GM12892 (cell line): ENCODE measurements at regions not wholly inside any gene's neighbourhood (a gene's known extent, or its start where the extent isn't known, plus 50 kb on each side); places are given as distances from the start of the nearest gene placed in this dataset.

ENCODE experiments used
- POLR2A ChIP-seq: IDR thresholded peaks from 2 replicates; pipeline ENCODE4 v1.6.1; 2011; ENCODE audit warnings: low read depth, low read length, control low read depth
- POLR2AphosphoS5 ChIP-seq: IDR thresholded peaks from 2 replicates; pipeline ENCODE4 v1.6.1; 2011; ENCODE audit warnings: low read depth, low read length, control low read depth

GRCh38 chr2:190804182-190804795 lies 76.3 kb upstream of the GLS start:
- no peak for TF ChIP-seq POLR2AphosphoS5
- no peak for TF ChIP-seq POLR2A
